ENCODE measurements at regions not wholly inside any gene's neighbourhood (a gene's known extent, or its start where the extent isn't known, plus 50 kb on each side); places are given as distances from the start of the nearest gene placed in this dataset.

- H3K9me2 ChIP-seq (replicated peaks; ENCODE audit: low read length), result no peaks in the 10 kb centered on the region
- ChIA-PET POLR2A (ENCODE audit: unreplicated experiment) (no interaction called here), CTCF (no interaction called here)
- H3K9ac ChIP-seq (ENCODE audit: low read length), result no peak overlapping the region
- H3K27ac ChIP-seq (ENCODE audit: low read length), result no peak overlapping the region
- no peaks in the 10 kb centered on the region for H3K27me3 ChIP-seq (ENCODE audit: low read length)
- no peak for DNase-seq
- no peak overlapping the region for H2AFZ ChIP-seq (ENCODE audit: low read length)
- no peaks in the 10 kb centered on the region for H3K36me3 ChIP-seq (ENCODE audit: low read depth, low read length)
- no peaks in the 10 kb centered on the region for H3K9me3 ChIP-seq (ENCODE audit: low read length)
- no peaks in the 10 kb centered on the region for H3K79me2 ChIP-seq (ENCODE audit: low read length)
- H4K20me1 ChIP-seq (ENCODE audit: low read length), result no peaks in the 10 kb centered on the region
- H3K4me1 ChIP-seq (ENCODE audit: insufficient read depth, low read length), result no peaks in the 10 kb centered on the region
- TF ChIP-seq EZH2phosphoT487 (IDR thresholded peaks at IDR 0.05; ENCODE audit: borderline replicate concordance, low read length) (no peak), EZH2 (IDR thresholded peaks at IDR 0.05; ENCODE audit: low read length, unreplicated experiment) (no peak), CTCF (conservative IDR thresholded peaks at IDR 0.05; ENCODE audit: low read depth, low read length) (no peak)
- BruUV-seq (replicated peaks), result no TSS peak
- H3K4me3 ChIP-seq (ENCODE audit: low read length), result no peak overlapping the region
- H3F3A ChIP-seq (ENCODE audit: low read length, unreplicated experiment), result no peaks in the 10 kb centered on the region
- no peak overlapping the region for H3K4me2 ChIP-seq (ENCODE audit: low read length)
- ATAC-seq, result no peak
- intact Hi-C loops (cut with micrococcal nuclease), result no loop called here
Observed at GRCh38 chr18:45437366-45437765, 177.9 kb upstream of the SLC14A2 start.

- ATAC-seq (no peak), DNase-seq (no peak)
- no peak overlapping the region for H3K9ac ChIP-seq (ENCODE audit: low read length)
- TF ChIP-seq CTCF (conservative IDR thresholded peaks at IDR 0.05; ENCODE audit: low read depth, low read length) (no peak), EZH2phosphoT487 (IDR thresholded peaks at IDR 0.05; ENCODE audit: borderline replicate concordance, low read length) (no peak), EZH2 (IDR thresholded peaks at IDR 0.05; ENCODE audit: low read length, unreplicated experiment) (no peak)
- H4K20me1 ChIP-seq (ENCODE audit: low read length), result no peaks in the 10 kb centered on the region
- no peaks in the 10 kb centered on the region for H3K9me3 ChIP-seq (ENCODE audit: low read length)
- no peaks in the 10 kb centered on the region for H3K27me3 ChIP-seq (ENCODE audit: low read length)
- no peaks in the 10 kb centered on the region for H3F3A ChIP-seq (ENCODE audit: low read length, unreplicated experiment)
- no peaks in the 10 kb centered on the region for H3K9me2 ChIP-seq (replicated peaks; ENCODE audit: low read length)
- H3K36me3 ChIP-seq (ENCODE audit: low read depth, low read length), result no peaks in the 10 kb centered on the region
- H3K4me2 ChIP-seq (ENCODE audit: low read length), result no peak overlapping the region
- H3K4me3 ChIP-seq (ENCODE audit: low read length), result no peak overlapping the region
- ChIA-PET POLR2A (ENCODE audit: unreplicated experiment) (interaction anchor here (0.6 kb wide), 1 partner anchor 124 kb away, joined by 3 read pairs; no protein-coding TSS in a partner anchor), CTCF (interaction anchor here (0.6 kb wide), 1 partner anchor 55 kb away, joined by 3 read pairs; no protein-coding TSS in a partner anchor)
- H3K79me2 ChIP-seq (ENCODE audit: low read length), result no peaks in the 10 kb centered on the region
- intact Hi-C loops (cut with micrococcal nuclease), result loop anchor here (5.0 kb wide), 1 partner anchor 163 kb away; no protein-coding TSS in a partner anchor
- H3K4me1 ChIP-seq (ENCODE audit: insufficient read depth, low read length), result no peaks in the 10 kb centered on the region
- H2AFZ ChIP-seq (ENCODE audit: low read length), result no peak overlapping the region
- H3K27ac ChIP-seq (ENCODE audit: low read length), result no peak overlapping the region
- BruUV-seq (replicated peaks), result no TSS peak
Observed at GRCh38 chr18:45439851-45440645, 175.2 kb upstream of the SLC14A2 start.

All from PC-3 (cell line).